ENCODE measurements at regions not wholly inside any gene's neighbourhood (a gene's known extent, or its start where the extent isn't known, plus 50 kb on each side); places are given as distances from the start of the nearest gene placed in this dataset.

GRCh38 chr5:164844348-164844747 is 1338.9 kb downstream of the MAT2B start:
- no peaks in the 10 kb centered on the region for H3K9me2 ChIP-seq (replicated peaks; ENCODE audit: insufficient read depth)
- no peaks in the 10 kb centered on the region for H3K79me2 ChIP-seq
- H4K20me1 ChIP-seq (ENCODE audit: insufficient read depth, poor library complexity, severe bottlenecking), result no peaks in the 10 kb centered on the region
- H2AFZ ChIP-seq, result no peak overlapping the region
- WGBS (ENCODE audit: low lambda C conversion rate, missing lambda C conversion rate), result 98% methylated on average over 5 of the region's 5 CpGs
- TF ChIP-seq, protein P1, sequence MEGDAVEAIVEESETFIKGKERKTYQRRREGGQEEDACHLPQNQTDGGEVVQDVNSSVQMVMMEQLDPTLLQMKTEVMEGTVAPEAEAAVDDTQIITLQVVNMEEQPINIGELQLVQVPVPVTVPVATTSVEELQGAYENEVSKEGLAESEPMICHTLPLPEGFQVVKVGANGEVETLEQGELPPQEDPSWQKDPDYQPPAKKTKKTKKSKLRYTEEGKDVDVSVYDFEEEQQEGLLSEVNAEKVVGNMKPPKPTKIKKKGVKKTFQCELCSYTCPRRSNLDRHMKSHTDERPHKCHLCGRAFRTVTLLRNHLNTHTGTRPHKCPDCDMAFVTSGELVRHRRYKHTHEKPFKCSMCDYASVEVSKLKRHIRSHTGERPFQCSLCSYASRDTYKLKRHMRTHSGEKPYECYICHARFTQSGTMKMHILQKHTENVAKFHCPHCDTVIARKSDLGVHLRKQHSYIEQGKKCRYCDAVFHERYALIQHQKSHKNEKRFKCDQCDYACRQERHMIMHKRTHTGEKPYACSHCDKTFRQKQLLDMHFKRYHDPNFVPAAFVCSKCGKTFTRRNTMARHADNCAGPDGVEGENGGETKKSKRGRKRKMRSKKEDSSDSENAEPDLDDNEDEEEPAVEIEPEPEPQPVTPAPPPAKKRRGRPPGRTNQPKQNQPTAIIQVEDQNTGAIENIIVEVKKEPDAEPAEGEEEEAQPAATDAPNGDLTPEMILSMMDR (IDR thresholded peaks at IDR 0.05; ENCODE audit: poor library complexity), result no peak
- TF ChIP-seq EZH2phosphoT487 (IDR thresholded peaks at IDR 0.05; ENCODE audit: low read depth, severe bottlenecking, unreplicated experiment) (no peak), EZH2 (IDR thresholded peaks at IDR 0.05; ENCODE audit: borderline replicate concordance) (no peak)
- H3K4me2 ChIP-seq, result no peak overlapping the region
- H3K4me1 ChIP-seq (ENCODE audit: insufficient read depth), result no peaks in the 10 kb centered on the region
- no peaks in the 10 kb centered on the region for H3K9me3 ChIP-seq (ENCODE audit: low read depth)
- H3K36me3 ChIP-seq (replicated peaks; ENCODE audit: insufficient read depth, low read depth), result no peaks in the 10 kb centered on the region
- no peak overlapping the region for H3K4me3 ChIP-seq
- H3K27me3 ChIP-seq, result no peaks in the 10 kb centered on the region
- no peak overlapping the region for H3K27ac ChIP-seq
- DNase-seq (ENCODE audit: low spot score), result no peak

- WGBS (ENCODE audit: low lambda C conversion rate, missing lambda C conversion rate), result 83% methylated on average over 2 of the region's 2 CpGs
- no peak overlapping the region for H2AFZ ChIP-seq
- H3K4me2 ChIP-seq, result no peak overlapping the region
Observed at GRCh38 chr5:164860896-164861295, 1355.5 kb downstream of the MAT2B start.

DNA sequence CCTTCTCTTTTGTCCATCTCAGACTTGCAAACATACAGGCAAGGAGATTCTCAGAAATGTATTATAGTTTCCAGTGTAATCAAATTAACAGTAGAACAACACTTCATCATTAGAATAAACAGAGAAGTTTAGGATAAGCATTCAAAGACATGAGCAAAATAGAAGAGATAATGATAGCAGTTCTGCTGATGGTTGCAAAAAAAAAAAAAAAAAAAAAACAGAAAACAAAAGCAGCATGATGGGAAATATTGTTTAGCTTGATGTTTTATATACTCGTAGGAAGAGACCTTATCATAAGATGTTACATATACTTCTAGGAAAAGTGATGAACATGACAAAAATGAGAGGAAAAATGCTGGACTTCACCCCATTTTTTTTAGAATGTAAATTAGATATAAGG is 1356.2 kb downstream of the MAT2B start:
- 79% methylated on average over 1 of the region's 1 CpG for WGBS (ENCODE audit: low lambda C conversion rate, missing lambda C conversion rate)
- Histone ChIP-seq H2AFZ (no peak overlapping the region), H3K27me3 (no peaks in the 10 kb centered on the region), H3K4me3 (no peak overlapping the region), H3K36me3 (replicated peaks; ENCODE audit: insufficient read depth, low read depth) (no peaks in the 10 kb centered on the region), H3K27ac (no peak overlapping the region), H4K20me1 (ENCODE audit: insufficient read depth, poor library complexity, severe bottlenecking) (no peaks in the 10 kb centered on the region), H3K79me2 (no peaks in the 10 kb centered on the region), H3K9me3 (ENCODE audit: low read depth) (no peaks in the 10 kb centered on the region), H3K9me2 (replicated peaks; ENCODE audit: insufficient read depth) (no peaks in the 10 kb centered on the region), H3K4me2 (no peak overlapping the region), H3K4me1 (ENCODE audit: insufficient read depth) (no peaks in the 10 kb centered on the region)
- TF ChIP-seq EZH2phosphoT487 (IDR thresholded peaks at IDR 0.05; ENCODE audit: low read depth, severe bottlenecking, unreplicated experiment), result no peak
- no peak for TF ChIP-seq EZH2 (IDR thresholded peaks at IDR 0.05; ENCODE audit: borderline replicate concordance)
- TF ChIP-seq, protein P1 (IDR thresholded peaks at IDR 0.05; ENCODE audit: poor library complexity), result no peak
- no peak for DNase-seq (ENCODE audit: low spot score)

More at GRCh38 chr5:164860896-164861295, 1355.5 kb downstream of the MAT2B start:
- Histone ChIP-seq H3K4me3 (no peak overlapping the region), H4K20me1 (ENCODE audit: insufficient read depth, poor library complexity, severe bottlenecking) (no peaks in the 10 kb centered on the region), H3K36me3 (replicated peaks; ENCODE audit: insufficient read depth, low read depth) (no peaks in the 10 kb centered on the region), H3K27ac (no peak overlapping the region), H3K9me2 (replicated peaks; ENCODE audit: insufficient read depth) (no peaks in the 10 kb centered on the region), H3K79me2 (no peaks in the 10 kb centered on the region), H3K4me1 (ENCODE audit: insufficient read depth) (no peaks in the 10 kb centered on the region), H3K27me3 (no peaks in the 10 kb centered on the region), H3K9me3 (ENCODE audit: low read depth) (no peaks in the 10 kb centered on the region)
- DNase-seq (ENCODE audit: low spot score), result no peak
- TF ChIP-seq EZH2 (IDR thresholded peaks at IDR 0.05; ENCODE audit: borderline replicate concordance) (no peak), EZH2phosphoT487 (IDR thresholded peaks at IDR 0.05; ENCODE audit: low read depth, severe bottlenecking, unreplicated experiment) (no peak)
- TF ChIP-seq, protein P1 (IDR thresholded peaks at IDR 0.05; ENCODE audit: poor library complexity), result no peak

DNA sequence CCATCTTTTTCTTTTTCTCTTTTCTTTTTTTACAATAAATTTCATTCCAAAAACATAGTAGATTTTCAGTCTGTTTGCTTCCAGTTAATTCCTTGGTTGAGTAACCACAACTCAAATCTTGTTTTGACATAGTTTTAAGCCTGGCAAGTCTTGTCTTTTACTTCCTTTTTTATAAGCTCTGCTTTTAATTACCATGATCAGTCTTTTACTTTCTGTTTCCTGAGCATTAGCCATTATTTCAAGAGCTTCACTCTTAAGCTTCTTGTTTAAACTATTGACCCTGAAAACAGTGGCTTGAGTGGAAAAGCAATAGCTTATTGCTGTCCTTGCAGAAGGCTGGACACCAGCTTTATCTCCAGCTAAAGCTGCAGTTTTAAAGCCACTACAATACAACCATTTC is 1363.3 kb downstream of the MAT2B start:
- no peaks in the 10 kb centered on the region for H3K27me3 ChIP-seq
- H3K4me3 ChIP-seq, result no peak overlapping the region
- H3K4me1 ChIP-seq (ENCODE audit: insufficient read depth), result no peaks in the 10 kb centered on the region
- H2AFZ ChIP-seq, result no peak overlapping the region
- TF ChIP-seq, protein P1 (IDR thresholded peaks at IDR 0.05; ENCODE audit: poor library complexity), result no peak
- no peak for TF ChIP-seq EZH2 (IDR thresholded peaks at IDR 0.05; ENCODE audit: borderline replicate concordance)
- TF ChIP-seq EZH2phosphoT487 (IDR thresholded peaks at IDR 0.05; ENCODE audit: low read depth, severe bottlenecking, unreplicated experiment), result no peak
- H3K79me2 ChIP-seq, result no peaks in the 10 kb centered on the region
- no peak overlapping the region for H3K27ac ChIP-seq
- H3K4me2 ChIP-seq, result no peak overlapping the region
- H3K9me3 ChIP-seq (ENCODE audit: low read depth), result no peaks in the 10 kb centered on the region
- H3K9me2 ChIP-seq (replicated peaks; ENCODE audit: insufficient read depth), result no peaks in the 10 kb centered on the region
- no peak for DNase-seq (ENCODE audit: low spot score)
- H3K36me3 ChIP-seq (replicated peaks; ENCODE audit: insufficient read depth, low read depth), result no peaks in the 10 kb centered on the region
- no peaks in the 10 kb centered on the region for H4K20me1 ChIP-seq (ENCODE audit: insufficient read depth, poor library complexity, severe bottlenecking)

Measured in hepatocyte (in vitro differentiated cells).